Fibroblast of villous mesenchyme (primary cell): ENCODE measurements at regions not wholly inside any gene's neighbourhood (a gene's known extent, or its start where the extent isn't known, plus 50 kb on each side); places are given as distances from the start of the nearest gene placed in this dataset.

ENCODE experiments used
- DNase-seq: peaks from one replicate; pipeline ENCODE4 v3.0.0-alpha.2; 2010; ENCODE audit warnings: low read depth
- H3K4me3 ChIP-seq: 2 replicates; pipeline ENCODE4 v1.5.1; 2011; ENCODE audit warnings: low read depth, mild to moderate bottlenecking, low read length
- CTCF ChIP-seq: IDR thresholded peaks from 2 replicates; pipeline ENCODE4 v1.5.1; 2012; ENCODE audit warnings: low read depth, mild to moderate bottlenecking, low read length; ENCODE audit not compliant: insufficient read depth

- DNase-seq, result no peak
- TF ChIP-seq CTCF, result no peak
- no peak overlapping the region for H3K4me3 ChIP-seq
Observed at GRCh38 chr1:239601108-239601507, 214.7 kb downstream of the CHRM3 start.

DNA sequence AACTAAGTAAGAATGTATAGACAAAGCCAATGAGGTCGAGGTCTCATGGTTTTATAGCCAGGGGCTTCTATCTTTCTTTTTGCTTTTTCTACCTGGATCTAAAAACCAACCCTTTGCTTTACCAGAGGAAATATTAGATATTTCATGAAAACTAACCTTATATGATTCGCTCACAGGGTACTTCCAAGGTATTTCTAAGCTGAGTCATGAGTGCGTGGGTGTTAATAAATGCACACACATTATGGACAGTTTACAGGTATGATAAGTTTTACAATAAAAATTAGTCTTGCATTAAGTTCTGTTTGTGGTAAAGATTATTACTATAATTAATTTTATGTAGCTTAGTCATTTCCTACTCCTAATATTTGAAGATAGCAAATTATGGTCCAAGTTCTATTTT is 217.2 kb downstream of the CHRM3 start:
- DNase-seq, result no peak
- no peak for TF ChIP-seq CTCF

GRCh38 chr1:239606850-239607400 is 220.6 kb downstream of the CHRM3 start:
- DNase-seq, result no peak
- no peak overlapping the region for H3K4me3 ChIP-seq
- no peak for TF ChIP-seq CTCF

More for the DNA sequence above, 217.2 kb downstream of the CHRM3 start:
- H3K4me3 ChIP-seq, result no peak overlapping the region

DNA sequence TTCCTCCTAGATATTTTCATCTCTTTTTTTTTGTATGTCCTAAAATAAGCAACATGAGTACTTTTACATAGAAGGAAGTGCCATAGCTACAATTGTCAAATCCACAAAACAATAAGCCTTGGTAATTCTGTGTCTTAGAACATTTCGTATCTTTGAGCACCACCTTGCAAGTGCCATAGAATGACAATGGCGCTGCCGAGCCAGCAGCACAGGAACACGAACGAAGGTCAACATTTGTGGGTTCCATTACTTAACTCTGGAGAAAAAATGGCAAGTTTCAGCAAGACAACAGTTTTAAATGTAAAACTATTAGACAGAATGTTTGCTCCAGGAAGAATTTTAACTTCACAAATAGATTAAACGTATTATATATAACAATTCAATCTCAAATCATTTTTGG is 222.1 kb downstream of the CHRM3 start:
- no peak for TF ChIP-seq CTCF
- DNase-seq, result no peak
- no peak overlapping the region for H3K4me3 ChIP-seq

GRCh38 chr1:239612379-239612778 is 226.0 kb downstream of the CHRM3 start:
- no peak for DNase-seq
- no peak for TF ChIP-seq CTCF
- H3K4me3 ChIP-seq, result no peak overlapping the region

DNA sequence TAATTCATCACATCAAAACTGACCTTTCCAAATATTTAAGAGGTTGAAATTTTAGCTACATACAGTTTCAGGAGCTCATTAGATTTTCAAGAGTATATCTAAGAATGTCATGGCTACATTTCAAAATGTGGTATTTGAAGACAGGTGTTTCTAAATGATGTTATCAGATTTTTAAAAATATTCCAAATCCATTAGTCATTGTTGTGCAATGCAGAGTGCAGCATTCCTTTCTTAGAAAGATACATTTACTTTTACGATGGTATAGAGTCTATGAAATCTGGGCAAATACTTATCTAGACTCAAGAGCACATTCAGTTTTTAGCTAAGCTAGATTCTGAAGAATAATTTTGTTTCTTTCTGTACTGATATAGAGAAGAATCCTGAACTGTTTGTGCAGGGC is 230.3 kb downstream of the CHRM3 start:
- H3K4me3 ChIP-seq, result no peak overlapping the region
- TF ChIP-seq CTCF, result no peak
- DNase-seq, result no peak

GRCh38 chr1:239617259-239617658 is 230.9 kb downstream of the CHRM3 start:
- no peak for TF ChIP-seq CTCF
- DNase-seq, result no peak
- no peak overlapping the region for H3K4me3 ChIP-seq
